ENCODE measurements at regions not wholly inside any gene's neighbourhood (a gene's known extent, or its start where the extent isn't known, plus 50 kb on each side); places are given as distances from the start of the nearest gene placed in this dataset.

- Mint-ChIP-seq H3K27ac (no peak overlapping the region), H3K27me3 (ENCODE audit: low read depth in 3 of 3) (peaks cover 0 to 6% (median 0%) of the 10 kb centered on the region in 3 donors), H3K36me3 (no peaks in the 10 kb centered on the region), H3K9me3 (no peaks in the 10 kb centered on the region), H3K4me1 (no peaks in the 10 kb centered on the region), H3K4me3 (no peak overlapping the region)
- Histone ChIP-seq H3K36me3 (replicated peaks in 1 of 2; ENCODE audit: control insufficient read depth in 1 of 2, insufficient read depth in 2 of 2, low read length in 2 of 2) (no peaks in the 10 kb centered on the region), H3K79me2 (ENCODE audit: insufficient read depth, low read length) (no peaks in the 10 kb centered on the region), H3K9me3 (replicated peaks in 1 of 2; ENCODE audit: control insufficient read depth in 1 of 2, insufficient read depth in 1 of 2, low read length in 2 of 2) (no peaks in the 10 kb centered on the region), H3K9ac (ENCODE audit: insufficient read depth, low read length, poor library complexity, severe bottlenecking) (no peak overlapping the region), H3K4me2 (replicated peaks; ENCODE audit: extremely low read depth, low read length, poor library complexity, severe bottlenecking) (no peak overlapping the region), H3K4me1 (ENCODE audit: control insufficient read depth in 1 of 2, insufficient read depth in 2 of 2, low read length in 2 of 2) (no peaks in the 10 kb centered on the region), H3K27ac (ENCODE audit: low read depth in 1 of 2, low read length in 2 of 2) (no peak overlapping the region), H4K20me1 (ENCODE audit: insufficient read depth, low read length) (no peaks in the 10 kb centered on the region), H3K4me3 (replicated peaks in 1 of 3; ENCODE audit: low read depth in 2 of 3, low read length in 3 of 3) (no peak overlapping the region), H3K27me3 (ENCODE audit: control insufficient read depth in 2 of 2, insufficient read depth in 2 of 2, low read length in 2 of 2) (no peaks in the 10 kb centered on the region), H2AFZ (ENCODE audit: insufficient read depth, low read depth, low read length, poor library complexity, severe bottlenecking) (no peak overlapping the region)
- DNase-seq: no peak
- 92% methylated on average over 3 of the region's 3 CpGs for WGBS (ENCODE audit: insufficient coverage)
- TF ChIP-seq CTCF (IDR thresholded peaks at IDR 0.05): no peak
- intact Hi-C loops (cut with micrococcal nuclease): no loop called here
Observed at GRCh38 chr5:97422678-97423077, 239.6 kb upstream of the RIOK2 start.

GRCh38 chr5:97425511-97425910 lies 242.5 kb upstream of the RIOK2 start:
- no CpG with 5 or more reads among the region's 4 CpGs for WGBS (ENCODE audit: insufficient coverage)
- H3K36me3 Mint-ChIP-seq: no peaks in the 10 kb centered on the region
- no peaks in the 10 kb centered on the region for H3K9me3 Mint-ChIP-seq
- Histone ChIP-seq H3K79me2 (ENCODE audit: insufficient read depth, low read length) (no peaks in the 10 kb centered on the region), H3K4me3 (replicated peaks in 1 of 3; ENCODE audit: low read depth in 2 of 3, low read length in 3 of 3) (no peak overlapping the region), H3K27me3 (ENCODE audit: control insufficient read depth in 2 of 2, insufficient read depth in 2 of 2, low read length in 2 of 2) (no peaks in the 10 kb centered on the region), H3K27ac (ENCODE audit: low read depth in 1 of 2, low read length in 2 of 2) (no peak overlapping the region), H3K9me3 (replicated peaks in 1 of 2; ENCODE audit: control insufficient read depth in 1 of 2, insufficient read depth in 1 of 2, low read length in 2 of 2) (no peaks in the 10 kb centered on the region), H2AFZ (ENCODE audit: insufficient read depth, low read depth, low read length, poor library complexity, severe bottlenecking) (no peak overlapping the region), H4K20me1 (ENCODE audit: insufficient read depth, low read length) (no peaks in the 10 kb centered on the region), H3K4me2 (replicated peaks; ENCODE audit: extremely low read depth, low read length, poor library complexity, severe bottlenecking) (no peak overlapping the region), H3K9ac (ENCODE audit: insufficient read depth, low read length, poor library complexity, severe bottlenecking) (no peak overlapping the region), H3K36me3 (replicated peaks in 1 of 2; ENCODE audit: control insufficient read depth in 1 of 2, insufficient read depth in 2 of 2, low read length in 2 of 2) (no peaks in the 10 kb centered on the region), H3K4me1 (ENCODE audit: control insufficient read depth in 1 of 2, insufficient read depth in 2 of 2, low read length in 2 of 2) (no peaks in the 10 kb centered on the region)
- H3K27ac Mint-ChIP-seq: no peak overlapping the region
- no peak for DNase-seq
- TF ChIP-seq CTCF (IDR thresholded peaks at IDR 0.05): no peak
- H3K27me3 Mint-ChIP-seq (ENCODE audit: low read depth in 3 of 3): peaks cover 0 to 6% (median 0%) of the 10 kb centered on the region in 3 donors
- H3K4me1 Mint-ChIP-seq: no peaks in the 10 kb centered on the region
- intact Hi-C loops (cut with micrococcal nuclease): no loop called here
- H3K4me3 Mint-ChIP-seq: no peak overlapping the region
